ENCODE measurements at regions not wholly inside any gene's neighbourhood (a gene's known extent, or its start where the extent isn't known, plus 50 kb on each side); places are given as distances from the start of the nearest gene placed in this dataset.

GRCh38 chr16:60200161-60200560, 1466.0 kb upstream of the GOT2 start:
- TF ChIP-seq ESRRA (IDR thresholded peaks at IDR 0.05; ENCODE audit: low read length), result no peak
- TF ChIP-seq LARP7 (IDR thresholded peaks at IDR 0.05), result no peak
- TF ChIP-seq RAD21 (IDR thresholded peaks at IDR 0.05; ENCODE audit: insufficient read depth, low read depth, low read length), result no peak
- TF ChIP-seq IRF5 (IDR thresholded peaks at IDR 0.05; ENCODE audit: borderline replicate concordance), result no peak
- no peak for TF ChIP-seq GABPA (IDR thresholded peaks at IDR 0.05; ENCODE audit: low read depth)
- no peak for TF ChIP-seq CTCF (IDR thresholded peaks at IDR 0.05 in 2 of 3, conservative IDR thresholded peaks at IDR 0.05 in 1 of 3; ENCODE audit: control insufficient read depth in 2 of 3, extremely low read depth in 1 of 3, insufficient read depth in 1 of 3, low read depth in 3 of 3, low read length in 3 of 3)
- TF ChIP-seq NBN (IDR thresholded peaks at IDR 0.05), result no peak
- TF ChIP-seq ETV6 (conservative IDR thresholded peaks at IDR 0.05 in 1 of 2, IDR thresholded peaks at IDR 0.05 in 1 of 2; ENCODE audit: borderline replicate concordance in 1 of 2, low read depth in 1 of 2), result no peak
- TF ChIP-seq POLR2A (IDR thresholded peaks at IDR 0.05; ENCODE audit: low read depth, low read length), result no peak
